Central memory CD8-positive, alpha-beta T cell (primary cell): ENCODE measurements at regions not wholly inside any gene's neighbourhood (a gene's known extent, or its start where the extent isn't known, plus 50 kb on each side); places are given as distances from the start of the nearest gene placed in this dataset.
"Not testable (repeated sequence)": the region's sequence is repeated elsewhere in the genome, so short reads cannot be mapped to it uniquely, and the experiment has no call there.

Experiments
- ATAC-seq: fragments of 150-1000 bp; cut with Tn5 transposase; replicated peaks from 2 replicates; pipeline ENCODE4 v1.10.0; 2022; ENCODE audit warnings: mild to moderate bottlenecking, moderate FRiP score, moderate number of reproducible peaks; ENCODE audit not compliant: poor library complexity, severe bottlenecking; ENCODE audit errors: extremely low read depth
- DNase-seq, 2 donors: peaks; one replicate each; pipeline ENCODE4 v3.0.0; 2021; ENCODE audit warnings: low spot score in 2 of 2
- H3K27ac Mint-ChIP-seq: one replicate; pipeline ENCODE4 v1.8.0; 2022; ENCODE audit warnings: low read depth, mild to moderate bottlenecking, moderate library complexity, mixed read lengths
- H3K27me3 Mint-ChIP-seq: one replicate; pipeline ENCODE4 v1.8.0; 2022; ENCODE audit warnings: mixed read lengths
- H3K36me3 Mint-ChIP-seq: one replicate; pipeline ENCODE4 v1.8.0; 2022; ENCODE audit warnings: mild to moderate bottlenecking, moderate library complexity, mixed read lengths; ENCODE audit not compliant: insufficient read depth
- H3K4me1 Mint-ChIP-seq: one replicate; pipeline ENCODE4 v1.8.0; 2022; ENCODE audit warnings: mixed read lengths
- H3K4me3 Mint-ChIP-seq: one replicate; pipeline ENCODE4 v1.8.0; 2022; ENCODE audit warnings: mild to moderate bottlenecking, moderate library complexity, mixed read lengths
- H3K9me3 Mint-ChIP-seq: one replicate; pipeline ENCODE4 v1.8.0; 2022; ENCODE audit warnings: mixed read lengths

DNA sequence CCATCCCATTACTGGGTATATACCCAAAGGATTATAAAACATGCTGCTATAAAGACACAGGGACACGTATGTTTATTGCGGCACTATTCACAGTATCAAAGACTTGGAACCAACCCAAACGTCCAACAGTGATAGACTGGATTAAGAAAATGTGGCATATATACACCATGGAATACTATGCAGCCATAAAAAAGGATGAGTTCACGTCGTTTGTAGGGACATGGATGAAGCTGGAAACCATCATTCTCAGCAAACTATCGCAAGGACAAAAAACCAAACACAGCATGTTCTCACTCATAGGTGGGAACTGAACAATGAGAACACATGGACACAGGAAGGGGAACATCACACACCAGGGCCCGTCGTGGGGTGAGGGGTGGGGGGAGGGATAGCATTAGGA is 106.1 kb downstream of the CHD1L start:
- not testable (repeated sequence) for ATAC-seq, H3K4me1 Mint-ChIP-seq, H3K27ac Mint-ChIP-seq, H3K36me3 Mint-ChIP-seq, DNase-seq, H3K9me3 Mint-ChIP-seq, H3K4me3 Mint-ChIP-seq
- peaks cover 40% of the 10 kb centered on the region for H3K27me3 Mint-ChIP-seq

DNA sequence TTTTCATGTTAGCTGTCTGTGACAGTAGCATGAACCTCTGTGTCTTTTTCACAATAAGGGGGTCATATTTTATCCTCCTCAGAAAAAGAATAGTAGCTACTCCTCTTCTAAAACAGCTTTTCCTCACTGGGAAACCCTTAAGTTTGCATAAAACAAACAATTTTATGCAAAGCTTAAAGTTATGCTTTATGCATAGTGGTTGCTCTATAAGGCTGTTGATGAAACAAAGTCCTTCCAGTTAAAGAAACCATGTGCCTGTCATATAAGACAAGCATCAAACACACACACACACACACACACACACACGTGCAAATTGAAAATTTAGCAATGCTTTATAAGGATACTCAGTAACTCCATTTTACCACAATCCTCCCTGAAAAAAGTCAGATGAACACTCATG is 107.0 kb downstream of the CHD1L start:
- H3K36me3 Mint-ChIP-seq, result no peaks in the 10 kb centered on the region
- ATAC-seq (no peak), DNase-seq (no peak)

DNA sequence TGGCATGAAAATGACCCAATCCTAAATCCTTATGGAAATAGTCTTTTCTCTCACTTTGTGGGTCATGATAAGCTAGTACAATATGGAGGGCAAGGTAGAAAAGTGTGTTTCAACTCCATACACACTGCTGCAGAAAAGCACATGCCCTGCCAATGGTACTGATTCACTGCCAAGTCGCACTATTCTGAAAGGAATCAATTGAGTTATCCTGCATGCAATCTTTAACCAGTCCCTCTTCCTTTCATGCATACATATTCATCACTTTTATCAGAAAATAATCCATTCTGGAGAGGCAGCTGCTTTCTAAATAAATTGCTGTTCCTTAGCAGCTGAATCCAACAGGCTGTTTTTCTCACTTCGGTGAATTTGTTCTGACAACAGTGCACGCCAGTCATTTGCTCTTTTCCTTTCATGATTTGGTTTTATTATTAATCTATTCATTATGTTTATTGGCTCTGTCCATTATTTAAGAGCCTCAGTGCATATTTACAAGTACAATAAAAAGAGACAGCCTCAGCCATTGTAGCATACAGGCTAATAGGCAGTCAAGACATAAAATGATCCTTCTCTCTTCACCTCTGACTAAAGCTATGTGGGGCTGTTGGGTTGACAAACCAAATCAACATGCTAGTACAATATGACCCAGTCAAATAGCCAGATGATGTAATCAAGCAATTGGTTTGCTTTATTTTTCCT is 108.8 kb downstream of the CHD1L start:
- H3K4me1 Mint-ChIP-seq, result no peaks in the 10 kb centered on the region
- no peak overlapping the region for H3K4me3 Mint-ChIP-seq

More for the DNA sequence above, 107.0 kb downstream of the CHD1L start:
- Mint-ChIP-seq H3K4me1 (no peaks in the 10 kb centered on the region), H3K27me3 (peaks cover 30% of the 10 kb centered on the region), H3K27ac (no peak overlapping the region), H3K9me3 (no peaks in the 10 kb centered on the region), H3K4me3 (no peak overlapping the region)

DNA sequence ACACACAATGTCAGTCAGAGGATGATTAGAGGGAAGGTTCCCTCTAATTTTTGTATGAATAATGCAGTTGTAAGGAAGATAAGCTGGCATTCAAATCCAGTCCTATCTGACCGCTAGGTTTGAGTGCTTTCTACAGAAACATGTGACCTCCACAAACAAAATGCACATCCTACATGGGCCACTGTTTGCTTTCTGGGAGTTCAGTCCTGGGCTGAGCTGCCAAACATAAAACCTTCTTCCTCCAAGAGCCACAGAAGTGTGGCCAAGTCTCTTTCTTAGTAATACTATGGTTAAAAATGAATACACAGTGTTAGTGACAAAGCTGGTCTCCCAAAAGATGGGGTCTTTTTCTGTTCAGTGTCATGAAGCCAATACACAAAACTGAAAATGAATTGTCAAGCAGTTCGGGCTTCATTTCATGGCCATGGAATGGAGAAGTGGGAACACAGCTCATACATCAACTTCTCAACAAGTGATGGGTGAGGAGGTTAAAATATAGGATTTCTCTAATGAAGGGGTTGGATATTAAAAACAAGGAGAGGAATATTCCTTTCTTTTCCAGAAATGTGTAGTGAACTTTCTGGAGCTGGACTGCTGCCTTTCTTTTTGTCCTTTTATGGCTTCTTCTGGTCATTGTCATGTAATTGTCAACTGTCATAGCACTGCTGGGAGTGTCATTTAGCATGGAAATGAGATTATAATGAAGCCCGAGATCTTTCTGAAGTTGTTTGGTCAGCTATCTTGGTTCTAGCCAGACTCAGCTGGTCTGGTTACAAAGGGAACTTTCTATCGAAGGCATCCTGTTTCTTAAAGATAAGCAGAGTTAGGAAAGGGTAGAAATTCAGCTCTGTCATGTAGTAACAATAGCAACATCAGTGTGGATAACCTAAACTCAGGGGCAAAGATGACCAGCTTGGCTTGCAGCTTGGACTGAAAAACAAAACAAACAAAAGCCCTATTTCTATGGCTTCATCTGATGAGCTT is 135.1 kb downstream of the CHD1L start:
- ATAC-seq, result no peak
- no peak for DNase-seq
- H3K27me3 Mint-ChIP-seq, result peaks cover 22% of the 10 kb centered on the region
- no peaks in the 10 kb centered on the region for H3K4me1 Mint-ChIP-seq
- H3K36me3 Mint-ChIP-seq, result no peaks in the 10 kb centered on the region
- no peak overlapping the region for H3K27ac Mint-ChIP-seq
- no peaks in the 10 kb centered on the region for H3K9me3 Mint-ChIP-seq
- no peak overlapping the region for H3K4me3 Mint-ChIP-seq

More for the DNA sequence above, 108.8 kb downstream of the CHD1L start:
- DNase-seq, result no peak
- Mint-ChIP-seq H3K27me3 (peaks cover 13% of the 10 kb centered on the region), H3K9me3 (no peaks in the 10 kb centered on the region), H3K27ac (no peak overlapping the region), H3K36me3 (no peaks in the 10 kb centered on the region)
- no peak for ATAC-seq

DNA sequence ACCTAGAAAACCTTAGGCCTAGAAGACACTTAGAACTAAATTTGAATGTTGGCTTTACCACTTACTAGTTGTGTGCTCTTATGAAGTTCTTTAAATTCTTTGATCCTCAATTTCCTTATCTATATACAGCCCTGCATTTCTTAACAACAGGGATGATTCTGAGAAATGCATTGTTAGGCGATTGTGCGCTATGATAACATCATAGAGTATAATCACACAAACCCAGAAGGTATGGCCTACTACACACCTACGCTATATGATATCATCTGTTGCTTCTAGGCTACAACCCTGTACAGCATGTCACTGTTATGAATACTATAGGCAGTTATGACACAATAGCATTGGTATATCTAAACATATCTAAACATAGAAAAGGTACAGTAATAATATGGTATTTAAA is 137.4 kb downstream of the CHD1L start:
- no peak for ATAC-seq
- H3K4me3 Mint-ChIP-seq, result no peak overlapping the region
- H3K36me3 Mint-ChIP-seq, result no peaks in the 10 kb centered on the region
- H3K4me1 Mint-ChIP-seq, result no peaks in the 10 kb centered on the region
- no peak for DNase-seq
- H3K9me3 Mint-ChIP-seq, result no peaks in the 10 kb centered on the region
- no peaks in the 10 kb centered on the region for H3K27me3 Mint-ChIP-seq
- H3K27ac Mint-ChIP-seq, result no peak overlapping the region

DNA sequence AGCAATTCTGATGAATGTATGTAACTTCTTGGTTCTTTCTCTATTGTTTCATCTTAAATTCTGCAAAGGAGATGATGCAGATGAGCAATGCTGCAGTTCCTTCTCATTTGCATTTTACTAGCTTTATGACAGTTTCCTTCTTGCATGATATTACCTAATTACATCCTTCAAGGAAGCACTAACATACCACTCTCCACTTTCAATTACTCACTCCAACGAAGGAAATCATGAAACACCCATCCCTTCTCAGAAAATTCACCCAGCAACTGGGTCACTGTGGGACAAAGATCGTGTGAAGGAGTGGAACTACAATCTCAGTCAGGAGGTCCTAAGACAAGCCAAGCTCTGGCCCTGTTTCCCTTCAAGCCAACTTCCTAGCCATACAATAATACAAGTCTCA is 142.3 kb downstream of the CHD1L start:
- H3K27me3 Mint-ChIP-seq, result peaks cover 18% of the 10 kb centered on the region
- no peak overlapping the region for H3K4me3 Mint-ChIP-seq
- H3K4me1 Mint-ChIP-seq, result no peaks in the 10 kb centered on the region
- no peak overlapping the region for H3K27ac Mint-ChIP-seq
- no peaks in the 10 kb centered on the region for H3K36me3 Mint-ChIP-seq
- H3K9me3 Mint-ChIP-seq, result no peaks in the 10 kb centered on the region
- no peak for ATAC-seq
- no peak for DNase-seq

DNA sequence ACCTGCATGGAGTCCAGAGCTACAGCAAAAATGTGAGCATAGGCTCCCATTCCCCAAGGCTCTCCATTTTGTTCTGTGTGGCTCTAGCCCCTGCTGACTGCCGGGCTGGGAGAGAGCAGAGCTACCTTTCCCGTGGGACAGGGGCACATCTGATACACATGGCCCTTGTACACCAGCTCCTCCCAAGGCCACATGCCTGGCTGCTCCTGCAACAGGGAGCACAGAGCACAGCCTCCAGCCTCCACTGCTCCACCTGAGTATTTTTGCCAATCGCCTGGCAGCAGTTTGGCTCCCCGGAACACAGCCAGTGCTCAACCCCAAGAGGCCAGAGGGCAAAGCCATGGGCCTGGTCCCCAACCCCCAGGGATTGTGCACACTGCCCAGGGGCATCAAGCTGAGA is 146.5 kb downstream of the CHD1L start:
- Mint-ChIP-seq H3K4me3 (no peak overlapping the region), H3K27ac (no peak overlapping the region), H3K4me1 (no peaks in the 10 kb centered on the region), H3K36me3 (no peaks in the 10 kb centered on the region), H3K27me3 (peaks cover 39% of the 10 kb centered on the region), H3K9me3 (no peaks in the 10 kb centered on the region)
- ATAC-seq, result no peak
- DNase-seq, result no peak

DNA sequence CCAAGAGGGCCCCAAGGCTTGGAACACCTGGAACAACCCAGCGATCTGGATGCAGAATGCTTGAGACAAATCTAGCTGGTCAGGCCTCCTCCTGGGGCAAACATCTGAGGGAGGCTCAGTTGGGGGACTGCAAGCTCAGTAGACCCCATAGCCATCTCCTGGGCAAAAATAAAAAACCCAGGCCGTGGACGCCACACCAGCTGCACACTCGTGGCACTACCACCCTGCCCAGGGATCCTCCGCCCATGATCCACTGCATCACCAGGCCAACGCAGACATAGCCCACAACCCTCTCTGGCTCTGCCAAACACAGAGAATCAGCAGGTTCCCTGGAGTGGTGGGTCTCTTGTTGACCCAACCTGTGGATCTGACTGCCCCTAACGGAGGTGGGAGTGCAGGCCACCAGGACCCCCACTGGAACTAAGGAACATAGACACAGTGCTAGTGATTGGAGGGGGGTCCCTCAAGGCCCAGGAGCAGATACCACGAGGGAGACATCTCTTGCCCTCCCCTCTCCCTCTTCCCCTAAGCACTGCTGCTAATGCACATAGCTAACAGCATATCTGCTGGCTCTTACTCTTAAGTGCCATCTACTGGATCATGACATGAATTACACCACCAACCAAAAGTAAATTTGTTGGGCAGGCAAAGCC is 147.2 kb downstream of the CHD1L start:
- Mint-ChIP-seq H3K4me1 (no peaks in the 10 kb centered on the region), H3K27ac (no peak overlapping the region), H3K4me3 (no peak overlapping the region), H3K9me3 (no peaks in the 10 kb centered on the region), H3K27me3 (peaks cover 39% of the 10 kb centered on the region), H3K36me3 (no peaks in the 10 kb centered on the region)
- DNase-seq (no peak), ATAC-seq (no peak)

DNA sequence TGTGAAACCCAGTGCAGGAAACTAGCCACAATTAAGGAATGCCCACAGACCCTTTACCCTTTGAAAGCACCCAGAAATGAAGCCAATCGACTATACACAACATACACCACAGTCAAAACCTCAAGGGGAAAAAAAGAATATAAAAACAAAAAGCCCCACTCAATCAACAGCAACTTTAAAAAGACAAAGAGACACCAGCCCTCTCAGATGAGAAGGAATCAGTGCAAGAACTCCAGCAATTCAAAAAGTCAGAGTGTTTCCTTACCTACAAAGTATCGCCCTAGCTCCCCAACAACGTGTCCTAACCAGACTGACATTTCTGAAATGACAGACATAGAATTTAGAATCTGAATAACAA is 147.7 kb downstream of the CHD1L start:
- Mint-ChIP-seq H3K9me3 (no peaks in the 10 kb centered on the region), H3K36me3 (no peaks in the 10 kb centered on the region), H3K4me1 (no peaks in the 10 kb centered on the region), H3K4me3 (no peak overlapping the region), H3K27ac (no peak overlapping the region), H3K27me3 (peaks cover 40% of the 10 kb centered on the region)
- DNase-seq, result no peak
- ATAC-seq, result no peak

DNA sequence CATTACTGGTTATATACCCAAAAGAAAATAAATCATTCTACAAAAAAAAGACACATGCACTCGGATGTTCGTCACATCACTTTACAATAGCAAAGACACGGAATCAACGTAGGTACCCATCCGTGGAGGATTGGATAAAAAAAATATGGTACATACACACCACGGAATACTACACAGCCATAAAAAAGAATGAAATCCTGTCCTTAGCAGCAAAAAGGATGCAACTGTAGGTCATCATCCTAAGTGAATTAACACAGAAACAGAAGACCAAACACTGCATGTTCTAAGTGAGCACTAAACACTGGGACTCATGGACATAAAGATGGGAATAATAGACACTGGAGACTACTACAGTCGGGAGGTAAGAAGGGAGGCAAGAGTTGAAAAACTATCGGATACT is 148.6 kb downstream of the CHD1L start:
- H3K9me3 Mint-ChIP-seq, result no peaks in the 10 kb centered on the region
- no peaks in the 10 kb centered on the region for H3K36me3 Mint-ChIP-seq
- no peak overlapping the region for H3K27ac Mint-ChIP-seq
- no peak for ATAC-seq
- no peak for DNase-seq
- H3K4me3 Mint-ChIP-seq, result no peak overlapping the region
- H3K27me3 Mint-ChIP-seq, result peaks cover 49% of the 10 kb centered on the region
- no peaks in the 10 kb centered on the region for H3K4me1 Mint-ChIP-seq

DNA sequence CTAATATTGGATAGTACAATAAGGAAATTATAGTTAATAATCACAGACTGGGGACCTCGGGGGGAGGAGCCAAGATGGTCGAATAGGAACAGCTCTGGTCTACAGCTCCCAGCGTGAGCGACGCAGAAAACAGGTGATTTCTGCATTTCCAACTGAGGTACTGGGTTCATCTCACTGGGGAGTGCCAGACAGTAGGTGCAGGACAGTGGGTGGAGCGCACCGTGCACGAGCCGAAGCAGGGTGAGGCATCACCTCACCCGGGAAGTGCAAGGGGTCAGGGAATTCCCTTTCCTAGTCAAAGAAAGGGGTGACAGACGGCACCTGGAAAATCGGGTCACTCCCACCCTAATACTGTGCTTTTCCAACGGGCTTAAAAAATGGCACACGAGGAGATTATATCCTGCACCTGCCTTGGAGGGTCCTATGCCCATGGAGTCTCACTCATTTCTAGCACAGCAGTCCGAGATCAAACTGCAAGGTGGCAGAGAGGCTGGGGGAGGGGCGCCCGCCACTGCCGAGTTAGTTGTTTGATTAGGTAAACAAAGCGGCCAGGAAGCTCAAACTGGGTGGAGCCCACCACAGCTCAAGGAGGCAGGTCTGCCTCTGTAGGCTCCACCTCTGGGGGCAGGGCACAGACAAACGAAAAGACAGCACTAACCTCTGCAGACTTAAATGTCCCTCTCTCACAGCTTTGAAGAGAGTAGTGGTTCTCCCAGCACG is 138.8 kb upstream of the BCL9 start:
- not testable (repeated sequence) for DNase-seq, H3K27ac Mint-ChIP-seq

DNA sequence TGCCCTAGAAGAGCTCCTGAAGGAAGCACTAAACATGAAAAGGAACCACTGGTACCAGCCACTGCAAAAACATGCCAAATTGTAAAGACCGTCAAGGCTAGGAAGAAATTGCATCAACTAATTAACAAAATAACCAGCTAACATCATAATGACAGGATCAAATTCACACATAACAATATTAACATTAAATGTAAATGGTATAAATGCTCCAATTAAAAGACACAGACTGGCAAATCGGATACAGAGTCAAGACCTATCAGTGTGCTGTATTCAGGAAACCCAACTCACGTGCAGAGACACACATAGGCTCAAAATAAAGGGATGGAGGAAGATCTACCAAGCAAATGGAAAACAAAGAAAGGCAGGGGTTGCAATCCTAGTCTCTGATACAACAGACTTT is 137.0 kb upstream of the BCL9 start:
- not testable (repeated sequence) for H3K4me3 Mint-ChIP-seq, ATAC-seq, H3K4me1 Mint-ChIP-seq, DNase-seq, H3K27ac Mint-ChIP-seq, H3K36me3 Mint-ChIP-seq
- Mint-ChIP-seq H3K27me3 (peaks cover 59% of the 10 kb centered on the region), H3K9me3 (peaks cover 16% of the 10 kb centered on the region)

More for the DNA sequence above, 138.8 kb upstream of the BCL9 start:
- not testable (repeated sequence) for H3K4me3 Mint-ChIP-seq, H3K4me1 Mint-ChIP-seq, H3K36me3 Mint-ChIP-seq, ATAC-seq
- Mint-ChIP-seq H3K9me3 (peaks cover 11% of the 10 kb centered on the region), H3K27me3 (peaks cover 78% of the 10 kb centered on the region)
